HEK293T (cell line): ENCODE measurements at regions not wholly inside any gene's neighbourhood (a gene's known extent, or its start where the extent isn't known, plus 50 kb on each side); places are given as distances from the start of the nearest gene placed in this dataset.

ENCODE experiments used
- CTCF ChIA-PET: fragments of 350-600 bp; formaldehyde crosslinking; extraction: SDS; loops from one replicate; lab custom pipeline; 2021; ENCODE audit warnings: antibody characterized with exemption, inconsistent platforms; lab: Yijun Ruan, JAX
- POLR2A ChIA-PET: fragments of 350-600 bp; formaldehyde crosslinking; extraction: SDS; loops from one replicate; lab custom pipeline; 2020; ENCODE audit warnings: antibody characterized with exemption, inconsistent platforms; lab: Yijun Ruan, JAX
- DNase-seq: peaks from one replicate; pipeline ENCODE4 v3.0.0; 2012; ENCODE audit warnings: mixed read lengths; ENCODE audit errors: extremely low spot score
- ARNT ChIP-seq: fragments of 450-650 bp; IDR thresholded peaks from 2 replicates; pipeline ENCODE4 v1.6.1; 2017; ENCODE audit warnings: mild to moderate bottlenecking
- BHLHE40 ChIP-seq: fragments of 450-650 bp; IDR thresholded peaks from 2 replicates; pipeline ENCODE4 v1.6.1; 2016; ENCODE audit warnings: mild to moderate bottlenecking, moderate library complexity, borderline replicate concordance
- CTBP1 ChIP-seq: fragments of 450-650 bp; IDR thresholded peaks from 2 replicates; pipeline ENCODE4 v1.6.1; 2016; ENCODE audit warnings: borderline replicate concordance
- ELF4 ChIP-seq: fragments of 450-650 bp; IDR thresholded peaks from 2 replicates; pipeline ENCODE4 v1.6.1; 2017; ENCODE audit warnings: antibody characterized with exemption
- FOXA1 ChIP-seq: fragments of 450-650 bp; IDR thresholded peaks from 2 replicates; pipeline ENCODE4 v1.6.1; 2016; ENCODE audit warnings: mild to moderate bottlenecking
- FOXK2 ChIP-seq: fragments of 450-650 bp; IDR thresholded peaks from 2 replicates; pipeline ENCODE4 v1.6.1; 2016; ENCODE audit warnings: mild to moderate bottlenecking
- FOXM1 ChIP-seq: fragments of 450-650 bp; IDR thresholded peaks from 2 replicates; pipeline ENCODE4 v1.6.1; 2017; ENCODE audit warnings: mild to moderate bottlenecking, borderline replicate concordance
- HDGF ChIP-seq: fragments of 450-650 bp; IDR thresholded peaks from 2 replicates; pipeline ENCODE4 v1.6.1; 2017; ENCODE audit warnings: antibody characterized with exemption, borderline replicate concordance
- L3MBTL2 ChIP-seq: fragments of 450-650 bp; conservative IDR thresholded peaks from 2 replicates; pipeline ENCODE4 v1.6.1; 2016; ENCODE audit warnings: mild to moderate bottlenecking
- LEF1 ChIP-seq: fragments of 450-650 bp; IDR thresholded peaks from 2 replicates; pipeline ENCODE4 v1.6.1; 2017; ENCODE audit warnings: mild to moderate bottlenecking, borderline replicate concordance
- NFRKB ChIP-seq: fragments of 450-650 bp; IDR thresholded peaks from 2 replicates; pipeline ENCODE4 v1.6.1; 2016; ENCODE audit warnings: mild to moderate bottlenecking, moderate library complexity
- PKNOX1 ChIP-seq: fragments of 450-650 bp; IDR thresholded peaks from 2 replicates; pipeline ENCODE4 v1.6.1; 2016
- SP1 ChIP-seq: fragments of 450-650 bp; IDR thresholded peaks from 2 replicates; pipeline ENCODE4 v1.6.1; 2017
- SUZ12 ChIP-seq: fragments of 450-650 bp; IDR thresholded peaks from 2 replicates; pipeline ENCODE4 v1.6.1; 2016; ENCODE audit warnings: mild to moderate bottlenecking
- TARDBP ChIP-seq: fragments of 450-650 bp; IDR thresholded peaks from 2 replicates; pipeline ENCODE4 v1.6.1; 2016
- ZNF384 ChIP-seq: fragments of 450-650 bp; IDR thresholded peaks from 2 replicates; pipeline ENCODE4 v1.6.1; 2016

GRCh38 chr5:88140396-88140855, 128.2 kb downstream of the TMEM161B start:
- TF ChIP-seq TARDBP (no peak), HDGF (no peak)
- POLR2A ChIA-PET = interaction anchor here (1.0 kb wide), 1 partner anchor 526 kb away, joined by 3 read pairs; no protein-coding TSS in a partner anchor
- CTCF ChIA-PET = no interaction called here
- no peak for DNase-seq

- TF ChIP-seq CTBP1 (no peak), PKNOX1 (no peak), FOXM1 (no peak), L3MBTL2 (no peak), SUZ12 (no peak), ARNT (no peak), ZNF384 (no peak), NFRKB (no peak), HDGF (no peak), SP1 (no peak), FOXA1 (no peak), LEF1 (no peak)
- CTCF ChIA-PET = no interaction called here
- no peak for DNase-seq
- POLR2A ChIA-PET = no interaction called here
These were observed 138.3 kb downstream of the TMEM161B start for GRCh38 chr5:88130211-88130815.

DNA sequence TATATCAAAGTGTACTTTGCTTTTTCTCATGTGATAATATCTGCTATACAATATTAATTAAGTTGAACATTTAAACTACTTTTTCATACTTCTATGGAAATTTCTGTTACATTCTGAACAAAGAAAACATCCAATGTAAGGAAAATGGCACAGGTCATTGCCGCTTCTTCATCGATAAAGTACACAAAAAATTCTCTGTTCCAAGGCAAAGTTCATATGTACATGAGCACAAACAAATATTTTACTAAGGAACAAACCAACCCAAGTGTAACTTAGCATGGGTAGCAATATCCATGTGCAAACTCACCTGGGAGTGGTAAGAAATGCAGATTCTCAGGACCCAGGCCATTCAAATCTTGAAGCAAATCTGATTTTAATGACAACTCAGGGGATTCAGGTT, 139.8 kb downstream of the TMEM161B start:
- ChIA-PET POLR2A (no interaction called here), CTCF (no interaction called here)
- DNase-seq = no peak
- no peak for TF ChIP-seq SP1
- no peak for TF ChIP-seq ELF4
- no peak for TF ChIP-seq ZNF384
- TF ChIP-seq ARNT = no peak
- TF ChIP-seq L3MBTL2 = no peak
- no peak for TF ChIP-seq TARDBP
- no peak for TF ChIP-seq BHLHE40
- no peak for TF ChIP-seq CTBP1
- no peak for TF ChIP-seq HDGF
- TF ChIP-seq LEF1 = no peak
- TF ChIP-seq NFRKB = no peak
- no peak for TF ChIP-seq FOXA1
- TF ChIP-seq FOXK2 = no peak
- no peak for TF ChIP-seq SUZ12
- no peak for TF ChIP-seq FOXM1
- no peak for TF ChIP-seq PKNOX1

- DNase-seq = no peak
- ChIA-PET CTCF (no interaction called here), POLR2A (no interaction called here)
- TF ChIP-seq FOXM1 (no peak), SUZ12 (no peak), L3MBTL2 (no peak), ZNF384 (no peak), SP1 (no peak), BHLHE40 (no peak), FOXK2 (no peak), ELF4 (no peak), LEF1 (no peak), NFRKB (no peak), CTBP1 (no peak), PKNOX1 (no peak), FOXA1 (no peak), TARDBP (no peak), HDGF (no peak), ARNT (no peak)
These were observed 149.0 kb downstream of the TMEM161B start for GRCh38 chr5:88119535-88120125.

DNA sequence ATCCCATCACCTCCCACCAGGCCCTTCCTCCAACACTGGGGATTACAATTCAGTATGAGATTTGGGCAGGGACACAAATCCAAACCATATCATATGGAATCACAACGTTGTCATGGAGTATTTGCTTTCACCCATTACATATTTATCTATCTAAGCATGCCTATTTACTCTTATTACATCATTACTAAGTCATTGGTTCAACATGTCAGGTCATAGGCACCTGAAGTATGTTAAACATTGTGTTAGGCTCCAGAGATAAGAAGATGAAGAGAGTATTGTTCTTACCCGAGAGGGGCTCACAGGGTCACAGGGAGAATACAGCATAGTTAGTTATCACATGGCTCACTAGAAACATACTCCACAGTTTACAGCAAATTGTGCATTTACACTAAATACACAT, 150.5 kb downstream of the TMEM161B start:
- ChIA-PET CTCF (no interaction called here), POLR2A (no interaction called here)
- no peak for DNase-seq
- TF ChIP-seq FOXK2 (no peak), TARDBP (no peak), SP1 (no peak), LEF1 (no peak), NFRKB (no peak), HDGF (no peak), FOXM1 (no peak), ARNT (no peak), PKNOX1 (no peak)
